HG03571 (cell line): ENCODE measurements at regions not wholly inside any gene's neighbourhood (a gene's known extent, or its start where the extent isn't known, plus 50 kb on each side); places are given as distances from the start of the nearest gene placed in this dataset.
"Not testable (repeated sequence)": the region's sequence is repeated elsewhere in the genome, so short reads cannot be mapped to it uniquely, and the experiment has no call there.

ENCODE experiments used
- ATAC-seq: cut with Tn5 transposase; IDR thresholded peaks from one replicate; pipeline ENCODE4 v1.9.1; 2021; ENCODE audit not compliant: unreplicated experiment

GRCh38 chr5:159581502-159582249 is 251.4 kb upstream of the IL12B start:
- no peak for ATAC-seq

DNA sequence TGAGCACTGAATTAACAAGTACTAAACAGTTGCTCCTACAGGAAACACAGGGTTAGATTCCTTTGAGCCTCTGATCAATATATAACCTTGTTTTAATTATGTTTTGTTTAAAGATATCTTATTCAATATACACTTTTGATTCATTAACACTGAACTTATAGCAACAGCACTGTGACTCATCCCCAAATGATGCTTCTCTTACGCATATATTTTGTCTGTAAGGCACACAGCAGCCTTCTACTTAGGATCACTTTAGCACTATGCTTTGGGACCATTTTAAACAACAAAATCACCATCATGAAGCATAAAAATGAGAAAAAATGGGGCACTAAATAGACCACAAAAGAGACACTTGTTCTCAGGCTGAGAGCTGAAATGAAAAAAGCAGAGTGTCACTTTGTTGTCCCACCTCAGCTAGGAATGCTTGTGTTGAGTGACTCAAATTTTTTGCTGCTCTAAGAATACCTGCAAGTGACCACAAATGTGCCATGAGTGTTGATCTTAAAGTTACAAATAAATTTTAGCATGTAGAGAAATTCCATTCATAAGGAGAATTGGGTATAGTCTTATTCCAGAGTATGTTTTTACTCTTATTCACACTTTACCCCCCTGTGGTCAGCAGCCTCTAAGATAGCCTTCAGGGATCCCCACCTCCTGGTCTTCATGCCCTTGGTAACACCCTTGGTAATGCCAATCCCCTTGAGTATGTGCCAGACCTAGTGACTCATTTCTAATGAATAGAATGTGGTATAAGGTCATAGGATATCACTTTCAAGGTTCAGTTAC is 252.7 kb upstream of the IL12B start:
- ATAC-seq = no peak

DNA sequence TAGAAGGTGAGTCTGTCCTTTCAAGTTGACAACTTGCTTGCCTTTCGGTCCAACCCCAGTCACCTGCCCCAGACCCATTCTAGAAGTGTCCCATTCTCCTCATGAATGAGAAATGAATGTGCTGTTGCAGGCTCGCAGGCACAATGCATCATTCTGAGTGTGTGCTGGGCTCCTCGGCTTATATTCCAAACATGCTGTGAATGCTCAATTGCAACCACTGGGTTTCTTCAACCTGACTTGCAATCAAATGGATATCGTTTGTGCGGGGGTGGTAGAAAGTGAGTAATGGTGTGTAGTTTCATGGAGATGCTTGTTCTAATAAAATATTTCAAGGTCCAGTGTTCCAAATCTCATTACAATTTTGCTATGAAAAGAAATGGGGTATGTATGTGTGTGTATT is 256.6 kb upstream of the IL12B start:
- no peak for ATAC-seq

DNA sequence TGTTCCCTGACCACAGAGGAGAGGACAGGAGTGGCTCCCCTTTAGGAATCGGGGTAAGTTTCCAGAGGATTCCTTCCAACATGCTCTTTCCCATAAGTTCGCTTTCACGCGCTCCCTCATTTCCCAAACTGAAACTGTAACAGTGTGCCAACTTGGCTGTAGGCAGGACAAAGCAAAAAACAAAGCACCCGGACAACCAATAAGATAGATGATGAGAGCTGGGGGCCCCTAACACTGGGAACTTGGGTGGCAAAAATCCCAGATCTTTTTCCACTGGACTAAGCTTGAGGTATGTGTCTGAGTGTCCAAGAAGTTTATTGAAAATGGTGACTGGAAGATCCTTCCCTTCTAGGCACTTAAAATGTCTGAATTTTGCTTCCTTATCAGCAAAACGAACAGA is 258.7 kb upstream of the IL12B start:
- no peak for ATAC-seq

DNA sequence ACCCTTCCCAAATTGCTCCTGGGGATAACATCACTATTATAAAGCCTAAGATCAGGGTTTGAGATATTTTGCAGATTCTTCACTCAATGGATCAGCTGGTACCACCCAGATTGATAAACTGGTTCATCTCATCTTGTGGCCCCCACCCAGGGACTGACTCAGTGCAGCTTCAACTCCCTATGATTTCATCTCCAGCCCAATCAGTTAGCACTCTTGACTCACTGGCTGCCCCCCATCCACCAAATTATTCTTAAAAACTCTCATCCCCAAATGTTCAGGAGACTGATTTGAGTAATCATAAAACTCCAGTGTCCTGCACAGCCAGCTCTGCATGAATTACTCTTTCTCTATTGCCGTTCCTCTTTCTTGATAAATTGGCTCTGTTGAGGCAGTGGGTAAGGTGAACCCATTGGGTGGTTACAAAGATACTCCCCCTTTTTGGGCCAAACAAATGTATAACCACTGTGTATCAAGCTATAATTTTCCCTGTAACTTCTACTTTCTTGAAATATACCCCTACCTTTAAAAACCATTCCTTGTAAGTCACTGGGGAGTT is 263.3 kb upstream of the IL12B start:
- ATAC-seq = no peak

GRCh38 chr5:159595561-159595960 is 265.3 kb upstream of the IL12B start:
- ATAC-seq = not testable (repeated sequence)

GRCh38 chr5:159601216-159601615 is 270.9 kb upstream of the IL12B start:
- ATAC-seq = no peak

DNA sequence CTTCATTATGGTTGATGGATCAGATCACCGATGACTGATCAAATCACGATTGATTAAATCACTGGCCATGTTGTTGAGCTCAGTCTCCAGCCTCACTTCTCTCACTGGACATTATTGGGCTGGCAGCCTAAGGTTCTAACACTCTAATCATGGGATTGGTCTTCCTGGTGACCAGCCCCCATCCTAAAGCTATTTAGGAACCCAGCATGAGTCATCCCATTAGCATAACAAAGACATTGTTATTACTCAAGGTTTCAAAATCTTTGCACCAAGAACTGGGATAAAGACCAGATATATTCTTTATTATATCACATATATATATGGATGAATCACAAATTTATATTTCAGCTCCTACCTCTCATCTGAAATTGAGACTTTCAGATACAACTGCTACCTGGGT is 272.1 kb upstream of the IL12B start:
- ATAC-seq = no peak

- no peak for ATAC-seq
Measured at GRCh38 chr5:159605585-159605984, 275.3 kb upstream of the IL12B start.

DNA sequence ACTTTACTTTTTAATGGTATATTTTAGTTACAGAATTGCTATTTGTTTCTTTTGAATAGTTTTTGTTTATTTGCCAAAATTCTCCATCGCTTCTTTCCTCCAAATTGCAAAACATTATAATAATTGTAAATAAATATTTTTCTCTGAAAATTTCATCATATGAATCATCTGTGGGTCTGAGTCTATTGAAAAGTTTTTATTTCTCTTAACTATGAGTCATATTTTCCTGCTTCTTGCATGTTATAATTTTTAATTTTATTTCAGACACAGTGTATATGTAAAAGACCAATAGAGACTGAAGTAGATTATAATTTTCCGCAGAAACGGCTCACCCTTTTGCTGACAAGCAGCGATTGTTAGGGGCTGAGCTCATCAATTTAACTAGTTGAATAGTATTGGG is 279.1 kb upstream of the IL12B start:
- ATAC-seq = no peak

DNA sequence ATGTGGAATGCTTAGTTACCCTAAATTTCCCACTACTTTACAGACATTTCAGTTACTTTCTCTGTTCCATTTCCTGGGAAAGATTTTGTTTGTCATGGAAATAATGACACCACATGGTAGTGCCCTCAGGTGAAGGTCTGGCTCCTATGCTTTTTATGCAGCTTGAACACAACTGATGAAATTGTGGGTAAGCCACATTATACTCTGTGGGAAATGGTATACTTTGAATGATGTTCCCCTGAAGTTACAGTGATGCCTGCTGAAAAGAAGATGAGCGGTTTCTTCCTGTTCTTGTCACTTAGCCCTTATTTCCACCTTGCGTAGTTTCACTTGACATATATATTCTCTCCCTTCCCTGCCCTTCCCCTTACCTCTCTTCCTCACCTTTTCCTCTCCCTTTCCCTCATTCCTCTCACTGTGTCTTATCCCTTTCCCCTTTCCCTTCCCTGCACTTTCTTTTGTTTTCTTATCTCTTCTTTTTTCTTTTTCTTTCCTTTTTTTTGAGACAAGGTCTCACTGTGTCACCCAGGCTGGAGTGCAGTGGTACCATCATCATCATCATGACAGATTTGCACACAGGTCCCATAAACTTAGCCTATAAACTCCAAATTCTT is 280.8 kb upstream of the IL12B start:
- ATAC-seq = no peak

DNA sequence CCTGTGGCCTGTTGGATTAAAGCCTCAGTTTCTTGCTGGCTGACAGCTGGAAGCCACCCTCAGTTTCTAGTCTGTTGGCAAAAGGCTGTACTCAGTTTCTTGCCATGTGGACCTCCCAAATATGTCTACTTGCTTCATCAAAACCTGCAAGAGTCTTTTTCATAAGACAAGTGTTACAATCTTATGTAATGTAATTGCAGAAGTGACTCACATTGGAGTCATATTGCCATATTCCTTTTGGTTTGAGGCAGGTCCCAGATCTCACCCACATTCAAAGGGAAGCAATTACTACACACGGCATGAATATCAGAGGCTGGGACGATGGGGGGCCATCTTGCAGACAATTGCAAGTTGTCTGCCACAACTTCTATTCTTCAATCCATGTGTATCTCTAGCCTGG is 286.7 kb upstream of the IL12B start:
- ATAC-seq = no peak

DNA sequence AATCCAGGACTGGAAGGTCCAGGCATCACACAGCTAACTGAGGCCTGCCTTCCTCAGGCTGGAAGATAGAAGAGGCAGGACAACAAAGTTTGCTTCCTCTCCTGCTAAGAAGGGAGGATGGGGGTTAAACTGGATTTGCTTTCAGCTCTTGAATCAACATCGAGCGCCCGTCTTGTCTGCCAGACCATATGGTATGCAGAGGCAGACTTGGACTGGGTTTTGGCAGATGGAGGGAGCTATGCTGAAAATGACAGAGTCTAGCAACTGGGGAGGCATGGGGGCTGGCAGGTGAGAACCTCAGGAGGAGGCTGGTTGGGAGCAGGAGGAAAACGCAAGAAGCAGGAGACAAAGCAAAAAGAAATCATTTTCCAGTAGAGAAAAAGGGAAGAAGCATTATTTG is 289.5 kb upstream of the IL12B start:
- no peak for ATAC-seq

DNA sequence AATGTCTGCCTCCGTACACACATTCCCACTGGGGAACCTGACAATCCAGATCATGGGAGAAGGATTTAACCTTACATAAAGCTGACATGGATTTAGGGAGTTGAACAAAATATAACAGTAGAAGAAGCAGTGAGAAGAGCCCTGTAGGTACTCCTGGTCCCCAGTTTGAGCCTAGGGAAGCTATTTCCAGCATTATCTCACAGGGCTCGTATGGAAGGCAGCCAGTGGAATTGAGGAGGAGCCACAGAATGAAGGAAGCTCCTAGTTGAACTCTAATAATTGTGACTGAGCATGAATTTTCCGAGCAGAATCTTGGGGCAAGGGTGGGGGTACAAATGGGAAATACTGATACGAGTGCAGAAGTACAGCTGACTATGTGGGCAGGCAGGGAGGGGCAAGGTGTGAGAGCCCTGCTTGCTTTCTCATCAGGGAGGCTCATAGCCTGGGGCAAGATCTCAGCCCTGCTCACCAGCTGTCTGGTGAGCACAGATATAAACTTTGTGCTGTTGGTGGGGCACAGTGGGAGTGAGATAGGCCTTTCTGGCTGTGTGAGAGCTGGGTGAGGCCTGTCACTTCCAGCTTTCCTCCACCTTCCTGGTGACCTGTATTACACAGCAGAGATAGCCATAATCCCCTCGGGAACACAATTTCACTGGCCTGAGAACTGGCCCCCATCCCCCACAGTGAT is 290.7 kb upstream of the IL12B start:
- no peak for ATAC-seq

DNA sequence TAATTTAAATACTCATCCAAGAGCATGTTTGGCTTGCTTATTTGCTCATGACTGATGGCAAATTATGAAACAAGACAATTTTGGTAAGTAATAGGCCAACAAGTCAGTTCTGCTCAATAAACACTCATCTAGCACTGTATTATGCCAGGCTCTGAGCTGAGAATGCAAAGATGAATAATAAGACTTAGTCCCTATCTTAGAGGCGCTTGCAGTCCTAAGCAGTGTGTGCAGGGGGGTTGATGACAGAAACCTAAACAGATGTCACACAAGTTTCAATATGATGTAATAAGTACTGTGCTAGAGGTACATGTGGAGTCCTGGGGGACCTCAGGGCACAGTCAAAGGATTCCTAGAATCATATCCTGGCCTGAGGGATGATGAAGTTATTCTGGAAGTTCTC is 287.6 kb upstream of the ADRA1B start:
- ATAC-seq = no peak

DNA sequence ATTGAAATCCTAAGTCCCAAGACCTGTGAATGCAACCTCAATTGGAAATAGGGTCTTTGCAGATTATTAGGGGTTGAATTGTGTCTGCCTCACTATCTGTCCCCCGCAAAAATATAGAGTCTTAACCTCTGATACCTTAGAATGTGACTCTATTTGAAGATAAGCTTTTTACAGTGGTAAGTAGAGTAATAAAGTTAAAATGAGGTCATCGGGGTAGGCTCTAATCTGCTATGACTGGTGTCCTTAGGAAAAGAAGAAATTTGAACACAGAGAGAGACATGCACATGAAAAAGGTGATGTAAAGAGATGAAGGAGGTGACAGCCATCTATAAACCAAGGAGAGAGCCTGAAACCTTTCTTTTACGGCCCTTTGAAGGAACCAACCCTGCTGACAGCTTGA is 287.1 kb upstream of the ADRA1B start:
- ATAC-seq = no peak

DNA sequence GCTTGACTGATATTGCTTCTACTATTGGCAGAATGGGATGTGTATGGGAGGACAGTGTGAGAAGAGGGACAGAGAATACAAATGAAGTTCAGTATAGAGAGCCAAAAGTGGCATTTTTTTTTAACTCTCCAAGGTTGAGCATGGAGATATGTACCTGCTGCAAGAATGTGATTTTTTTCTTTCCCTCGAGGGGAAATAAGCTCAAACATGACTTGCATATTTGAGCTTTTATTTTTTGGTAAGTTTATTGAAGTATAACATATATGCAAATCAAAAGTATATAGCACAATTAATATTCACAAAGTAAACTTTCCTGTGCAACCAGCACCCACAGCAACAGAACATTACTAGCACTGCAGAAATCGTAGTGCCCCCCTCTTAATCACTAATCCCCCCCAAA is 285.7 kb upstream of the ADRA1B start:
- ATAC-seq = no peak

DNA sequence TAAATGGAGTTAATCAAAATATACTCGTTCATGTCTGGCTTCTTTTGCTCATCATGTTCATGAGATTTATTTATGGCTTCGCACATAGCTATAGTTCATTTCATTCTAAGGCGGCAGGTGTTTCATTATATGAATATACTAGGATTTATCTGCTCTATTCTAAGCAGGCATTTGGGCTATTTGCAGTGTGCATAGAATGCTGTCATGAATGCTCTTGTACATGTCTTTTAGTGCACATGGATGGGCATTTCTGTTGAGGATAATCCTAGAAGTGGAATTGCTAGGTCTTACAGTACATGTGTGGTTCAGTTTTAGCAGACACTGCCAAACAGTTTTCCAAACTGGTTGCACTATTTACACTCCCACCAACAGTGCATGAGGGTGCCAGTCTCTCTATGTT is 285.3 kb upstream of the ADRA1B start:
- ATAC-seq = no peak

GRCh38 chr5:159632866-159633265 is 283.4 kb upstream of the ADRA1B start:
- ATAC-seq = no peak

DNA sequence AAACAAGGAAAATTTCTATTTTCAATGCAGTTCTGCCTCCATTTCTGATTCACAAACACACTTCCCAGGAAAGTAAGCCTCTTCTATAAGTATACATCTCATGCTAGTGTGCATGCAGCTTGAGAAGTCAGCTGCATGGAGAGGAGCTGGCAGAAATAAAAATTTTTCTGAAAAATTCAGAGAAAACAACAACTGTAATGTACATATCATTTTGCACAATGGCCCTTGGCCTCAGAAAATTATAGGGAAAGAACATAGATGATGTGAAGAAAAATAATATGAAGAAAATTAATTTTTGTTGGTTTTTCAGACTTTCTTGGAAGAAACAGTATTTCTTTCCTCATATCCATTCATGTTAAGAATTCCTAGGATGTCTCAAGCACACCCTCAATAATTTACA is 277.8 kb upstream of the ADRA1B start:
- ATAC-seq = no peak

GRCh38 chr5:159638954-159639559 is 277.2 kb upstream of the ADRA1B start:
- ATAC-seq = no peak
